ENCODE measurements at regions not wholly inside any gene's neighbourhood (a gene's known extent, or its start where the extent isn't known, plus 50 kb on each side); places are given as distances from the start of the nearest gene placed in this dataset.

DNA sequence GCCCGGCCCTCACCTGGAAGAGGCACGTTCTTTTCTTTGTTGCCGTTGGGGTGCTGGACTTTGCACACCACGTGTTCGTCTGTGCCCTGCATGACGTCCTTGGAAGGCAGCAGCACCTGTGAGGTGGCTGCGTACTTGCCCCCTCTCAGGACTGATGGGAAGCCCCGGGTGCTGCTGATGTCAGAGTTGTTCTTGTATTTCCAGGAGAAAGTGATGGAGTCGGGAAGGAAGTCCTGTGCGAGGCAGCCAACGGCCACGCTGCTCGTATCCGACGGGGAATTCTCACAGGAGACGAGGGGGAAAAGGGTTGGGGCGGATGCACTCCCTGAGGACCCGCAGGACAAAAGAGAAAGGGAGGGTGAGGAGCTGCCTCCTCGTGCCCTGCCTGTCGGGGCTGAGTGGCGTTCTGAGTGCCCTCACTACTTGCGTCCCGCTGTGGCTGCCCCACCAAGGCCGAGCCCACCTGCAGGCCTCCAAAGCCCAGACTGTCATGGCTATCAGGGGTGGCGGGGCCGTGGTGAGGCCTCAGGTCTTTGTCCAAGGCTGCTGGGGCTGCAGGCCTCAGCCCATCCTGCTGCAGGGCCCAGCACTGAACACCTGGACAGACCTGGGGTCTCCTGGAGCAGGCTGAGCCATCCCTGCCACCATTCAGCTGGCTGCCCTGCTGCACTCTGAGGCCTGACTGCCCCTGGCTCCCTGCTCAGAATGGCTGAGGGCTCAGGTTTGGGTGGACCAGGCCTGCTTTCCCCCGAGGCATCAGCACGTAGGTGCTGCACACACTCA, 329.7 kb downstream of the TMEM121 start:
- TF ChIP-seq, protein P1, sequence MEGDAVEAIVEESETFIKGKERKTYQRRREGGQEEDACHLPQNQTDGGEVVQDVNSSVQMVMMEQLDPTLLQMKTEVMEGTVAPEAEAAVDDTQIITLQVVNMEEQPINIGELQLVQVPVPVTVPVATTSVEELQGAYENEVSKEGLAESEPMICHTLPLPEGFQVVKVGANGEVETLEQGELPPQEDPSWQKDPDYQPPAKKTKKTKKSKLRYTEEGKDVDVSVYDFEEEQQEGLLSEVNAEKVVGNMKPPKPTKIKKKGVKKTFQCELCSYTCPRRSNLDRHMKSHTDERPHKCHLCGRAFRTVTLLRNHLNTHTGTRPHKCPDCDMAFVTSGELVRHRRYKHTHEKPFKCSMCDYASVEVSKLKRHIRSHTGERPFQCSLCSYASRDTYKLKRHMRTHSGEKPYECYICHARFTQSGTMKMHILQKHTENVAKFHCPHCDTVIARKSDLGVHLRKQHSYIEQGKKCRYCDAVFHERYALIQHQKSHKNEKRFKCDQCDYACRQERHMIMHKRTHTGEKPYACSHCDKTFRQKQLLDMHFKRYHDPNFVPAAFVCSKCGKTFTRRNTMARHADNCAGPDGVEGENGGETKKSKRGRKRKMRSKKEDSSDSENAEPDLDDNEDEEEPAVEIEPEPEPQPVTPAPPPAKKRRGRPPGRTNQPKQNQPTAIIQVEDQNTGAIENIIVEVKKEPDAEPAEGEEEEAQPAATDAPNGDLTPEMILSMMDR (IDR thresholded peaks at IDR 0.05), result no peak
- TF ChIP-seq POLR2A (IDR thresholded peaks at IDR 0.05), result no peak
